Esophagus squamous epithelium (tissue), 5 donors: ENCODE measurements at regions not wholly inside any gene's neighbourhood (a gene's known extent, or its start where the extent isn't known, plus 50 kb on each side); places are given as distances from the start of the nearest gene placed in this dataset.

Source experiments
- DNase-seq: peaks from one replicate; lab custom pipeline; 2025; lab: John Stamatoyannopoulos, UW
- H3K27ac ChIP-seq, 4 donors: fragments of 200-600 bp; sonication (generic); one replicate each; pipeline ENCODE4 v1.5.1; 2016 to 2019; ENCODE audit warnings: mild to moderate bottlenecking in 1 of 4
- H3K27me3 ChIP-seq, 4 donors: fragments of 200-600 bp; sonication (generic); 1 replicate in 3 of 4; 2 replicates in 1 of 4; pipeline versions ENCODE4 v1.5.1 to v1.6.0; 2017 to 2021; ENCODE audit warnings: antibody characterized with exemption in 1 of 4
- H3K36me3 ChIP-seq, 3 donors: fragments of 200-600 bp; sonication (generic); one replicate each; pipeline ENCODE4 v1.5.1; 2016 to 2019
- H3K4me1 ChIP-seq, 3 donors: fragments of 200-600 bp; sonication (generic); one replicate each; pipeline ENCODE4 v1.5.1; 2017 to 2019
- H3K4me3 ChIP-seq, 4 donors: fragments of 200-600 bp; sonication (generic); 1 replicate in 3 of 4; 2 replicates in 1 of 4; pipeline ENCODE4 v1.5.1; 2016 to 2019; ENCODE audit warnings: mild to moderate bottlenecking in 2 of 4, moderate library complexity in 1 of 4
- H3K9me3 ChIP-seq, 3 donors: fragments of 200-600 bp; sonication (generic); one replicate each; pipeline ENCODE4 v1.5.1; 2016 to 2019
- CTCF ChIP-seq, 6 experiments: fragments of 450-650 bp in 4 of 6; fragments of 200-600 bp in 2 of 6; sonication (generic) in 2 of 6; IDR thresholded peaks; one replicate each; pipeline ENCODE4 v1.5.1; 2016 to 2019; ENCODE audit warnings: antibody characterized with exemption in 6 of 6, mild to moderate bottlenecking in 4 of 6, moderate library complexity in 4 of 6
- POLR2A ChIP-seq, 4 donors: fragments of 450-650 bp; IDR thresholded peaks; one replicate each; pipeline ENCODE4 v1.6.1; 2017; ENCODE audit warnings: antibody characterized with exemption in 4 of 4, mild to moderate bottlenecking in 4 of 4, moderate library complexity in 3 of 4
- WGBS, 2 donors: methylation state at CpG; one replicate each; pipeline ENCODE4 v1.1.5; 2018; 5-methylcytosine and 5-hydroxymethylcytosine counted together
- intact Hi-C: fragments of 100-400 bp; cut with DNase I; formaldehyde crosslinking; loops from one replicate; pipeline ENCODE4 v1.15.0; 2022
- donor health status: DM: yes; HTN: yes; CAD: no.

- Histone ChIP-seq H3K36me3 (no peaks in the 10 kb centered on the region), H3K9me3 (no peaks in the 10 kb centered on the region), H3K27ac (no peak overlapping the region), H3K4me3 (no peak overlapping the region), H3K27me3 (peaks cover 0 to 66% (median 0%) of the 10 kb centered on the region in 4 donors), H3K4me1 (no peaks in the 10 kb centered on the region)
- intact Hi-C loops, result no loop called here
- no peak for TF ChIP-seq CTCF (IDR thresholded peaks at IDR 0.05)
- TF ChIP-seq POLR2A (IDR thresholded peaks at IDR 0.05), result no peak
- WGBS, 2 donors, result 34 to 35% methylated on average over 8 to 10 of the region's 13 CpGs
- no peak for DNase-seq
Measured at GRCh38 chr10:131815266-131816156, 85.3 kb upstream of the PPP2R2D start.

- intact Hi-C loops, result no loop called here
- 58 to 68% methylated on average over 4 to 16 of the region's 17 CpGs for WGBS, 2 donors
- no peak overlapping the region for H3K4me3 ChIP-seq
- no peaks in the 10 kb centered on the region for H3K36me3 ChIP-seq
- DNase-seq, result no peak
- H3K9me3 ChIP-seq, result no peaks in the 10 kb centered on the region
- H3K27me3 ChIP-seq, result peaks cover 0 to 59% (median 0%) of the 10 kb centered on the region in 4 donors
- TF ChIP-seq POLR2A (IDR thresholded peaks at IDR 0.05), result no peak
- no peak for TF ChIP-seq CTCF (IDR thresholded peaks at IDR 0.05)
- no peaks in the 10 kb centered on the region for H3K4me1 ChIP-seq
- no peak overlapping the region for H3K27ac ChIP-seq
Measured at GRCh38 chr10:131816157-131816775, 84.5 kb upstream of the PPP2R2D start.

- DNase-seq, result no peak
- no peaks in the 10 kb centered on the region for H3K9me3 ChIP-seq
- no peak overlapping the region for H3K4me3 ChIP-seq
- no peaks in the 10 kb centered on the region for H3K36me3 ChIP-seq
- peaks cover 0 to 50% (median 0%) of the 10 kb centered on the region in 4 donors for H3K27me3 ChIP-seq
- 68 to 72% methylated on average over 11 to 12 of the region's 13 CpGs for WGBS, 2 donors
- H3K27ac ChIP-seq, result no peak overlapping the region
- H3K4me1 ChIP-seq, result no peaks in the 10 kb centered on the region
- TF ChIP-seq CTCF (IDR thresholded peaks at IDR 0.05), result no peak
- TF ChIP-seq POLR2A (IDR thresholded peaks at IDR 0.05), result no peak
- intact Hi-C loops, result no loop called here
Measured at GRCh38 chr10:131816941-131817700, 83.7 kb upstream of the PPP2R2D start.

- Histone ChIP-seq H3K9me3 (no peaks in the 10 kb centered on the region), H3K27me3 (peaks cover 0 to 45% (median 0%) of the 10 kb centered on the region in 4 donors), H3K27ac (no peak overlapping the region), H3K4me3 (no peak overlapping the region), H3K4me1 (no peaks in the 10 kb centered on the region), H3K36me3 (no peaks in the 10 kb centered on the region)
- TF ChIP-seq POLR2A (IDR thresholded peaks at IDR 0.05) (no peak), CTCF (IDR thresholded peaks at IDR 0.05) (no peak)
- DNase-seq, result no peak
- intact Hi-C loops, result no loop called here
- whole genome bisulfite sequencing, 2 donors, result 52 to 55% methylated on average over 8 to 13 of the region's 13 CpGs
Measured at GRCh38 chr10:131817866-131818509, 82.8 kb upstream of the PPP2R2D start.
